ENCODE measurements at regions not wholly inside any gene's neighbourhood (a gene's known extent, or its start where the extent isn't known, plus 50 kb on each side); places are given as distances from the start of the nearest gene placed in this dataset.
"Not testable (repeated sequence)": the region's sequence is repeated elsewhere in the genome, so short reads cannot be mapped to it uniquely, and the experiment has no call there.

DNA sequence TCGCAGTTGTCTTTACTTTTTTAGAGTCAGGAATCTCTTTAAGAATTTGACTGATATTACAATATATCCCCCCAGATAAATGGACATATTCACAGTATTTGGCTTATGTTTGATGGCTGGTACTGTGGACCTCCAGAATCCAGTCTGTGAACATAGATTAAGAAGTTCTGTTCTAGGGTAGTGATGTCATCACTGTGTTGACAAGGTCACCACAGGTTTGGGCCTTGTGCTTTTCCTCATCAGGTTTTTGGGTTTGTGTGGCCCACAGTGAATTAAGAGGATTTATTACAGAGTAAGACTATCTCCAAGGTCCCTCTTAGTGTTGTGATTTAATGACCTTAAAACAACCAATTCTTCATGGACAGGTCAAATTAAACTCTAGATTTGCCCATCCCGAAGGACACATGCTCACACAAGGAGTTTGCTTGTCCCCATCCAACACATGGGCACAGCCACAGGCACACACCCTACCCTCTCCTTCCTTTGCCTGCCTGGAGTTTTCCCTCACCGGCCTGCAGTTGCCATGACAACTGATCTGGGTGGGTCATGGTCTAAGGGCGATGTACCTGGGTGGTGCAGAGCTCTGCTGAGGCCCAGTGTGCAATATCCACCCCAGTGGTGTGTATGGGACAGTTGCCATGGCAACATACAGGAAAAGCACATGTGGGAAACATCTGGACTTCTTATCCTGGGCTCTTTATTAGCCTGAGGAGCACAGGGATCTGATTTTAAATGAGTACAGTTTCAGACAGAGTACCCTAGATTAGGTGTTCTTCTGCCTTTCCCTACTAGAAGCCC lies 98.6 kb downstream of the NAV1 start:
- no peak for DNase-seq (ENCODE audit: low read depth in 1 of 2, low spot score in 1 of 2)

DNA sequence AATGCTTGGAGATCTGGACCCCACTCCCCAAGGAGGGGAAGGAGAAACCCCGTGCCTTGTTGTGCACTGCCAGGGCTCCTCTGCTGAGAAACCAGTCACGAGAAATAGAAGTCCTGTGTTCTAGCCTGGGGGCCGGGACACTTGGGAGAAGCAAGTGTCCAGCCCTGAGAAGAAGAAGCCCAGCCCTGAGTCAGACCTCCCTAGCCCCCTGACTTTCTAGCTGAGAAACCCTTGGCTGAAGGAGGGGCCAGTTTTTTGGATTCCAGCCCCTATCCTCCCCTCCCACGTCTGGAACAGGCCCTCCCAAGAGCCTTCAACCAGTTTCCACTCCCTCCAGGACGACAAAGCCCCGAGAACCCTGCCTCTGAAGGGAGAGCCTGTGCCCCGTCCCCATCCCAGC lies 100.5 kb downstream of the NAV1 start:
- DNase-seq (ENCODE audit: low read depth in 1 of 2, low spot score in 1 of 2) = no peak

DNA sequence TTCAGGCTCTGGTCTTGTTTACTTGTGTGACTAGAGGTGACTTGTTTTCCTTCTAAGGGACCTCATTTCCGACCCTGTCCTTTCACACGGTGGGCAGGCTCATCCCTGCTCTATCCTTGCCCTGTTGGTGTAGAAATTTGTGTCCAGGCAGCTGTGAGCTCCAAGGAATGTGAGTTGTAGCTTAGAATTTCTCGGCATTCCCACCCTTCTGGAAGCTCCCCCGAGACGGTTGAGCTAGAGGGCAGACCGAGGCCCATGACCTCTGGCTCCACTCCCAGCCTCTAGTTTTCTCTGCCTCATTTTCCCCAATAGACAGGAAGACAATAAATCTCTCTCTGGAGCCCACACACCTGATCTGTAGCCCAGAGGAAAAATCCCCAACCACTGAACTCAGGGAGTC lies 100.9 kb downstream of the NAV1 start:
- no peak for DNase-seq (ENCODE audit: low read depth in 1 of 2, low spot score in 1 of 2)

DNA sequence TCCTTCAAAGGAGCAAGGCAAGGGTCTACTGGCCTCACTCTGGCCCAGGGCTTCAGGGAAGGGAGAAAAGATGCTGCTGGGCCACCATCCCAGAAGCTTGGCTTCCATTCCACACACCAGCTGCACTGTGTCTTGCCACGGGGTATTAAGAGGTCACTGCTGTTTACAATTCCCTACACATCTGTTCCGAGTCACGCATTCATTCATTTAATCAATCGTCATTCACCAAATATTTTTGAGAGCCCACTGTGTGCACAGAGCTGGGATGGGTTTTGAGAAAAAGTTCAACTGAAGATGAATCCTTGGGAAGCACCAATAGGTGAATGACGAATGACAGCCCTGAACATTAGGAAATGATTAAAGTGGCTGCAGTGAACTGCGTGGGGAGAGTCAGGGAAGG lies 101.7 kb downstream of the NAV1 start:
- DNase-seq (ENCODE audit: low read depth in 1 of 2, low spot score in 1 of 2) = no peak

DNA sequence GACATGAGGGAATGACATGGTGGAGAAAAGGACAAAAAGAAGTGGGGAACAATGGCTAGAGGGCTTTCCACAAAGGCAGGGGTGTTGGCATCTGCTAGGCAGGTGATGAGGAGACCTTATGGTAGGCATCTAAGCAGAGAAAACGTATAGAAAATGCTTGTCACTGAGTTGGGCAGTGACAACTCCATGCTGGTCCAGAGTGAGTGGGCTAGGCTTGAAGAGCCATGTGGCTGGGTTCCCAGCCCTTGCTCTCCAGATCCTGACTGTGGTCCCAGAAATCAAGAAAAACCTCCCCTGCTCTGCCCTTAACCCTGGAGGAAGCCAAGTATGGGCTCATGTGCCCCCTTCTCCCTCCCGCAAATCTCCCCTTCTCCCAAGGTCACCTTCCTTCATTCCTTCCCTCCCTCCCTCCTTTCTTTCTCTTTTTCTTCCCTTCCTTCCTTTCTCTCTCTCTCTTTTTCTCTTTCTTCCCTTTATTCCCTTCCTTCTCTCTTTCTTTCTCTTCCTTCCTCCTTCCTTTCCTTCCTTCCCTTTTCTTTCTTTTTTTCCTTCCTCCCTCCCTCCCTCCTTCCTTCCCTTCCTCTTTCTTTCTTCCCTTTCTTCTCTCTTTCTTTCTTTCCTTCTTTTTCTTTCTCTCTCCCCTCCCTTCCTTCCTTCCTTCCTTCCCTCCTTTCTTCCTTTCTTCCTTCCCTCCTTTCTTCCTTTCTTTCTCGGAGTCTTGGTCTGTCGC lies 102.8 kb downstream of the NAV1 start:
- DNase-seq (ENCODE audit: low read depth in 1 of 2, low spot score in 1 of 2) = no peak

DNA sequence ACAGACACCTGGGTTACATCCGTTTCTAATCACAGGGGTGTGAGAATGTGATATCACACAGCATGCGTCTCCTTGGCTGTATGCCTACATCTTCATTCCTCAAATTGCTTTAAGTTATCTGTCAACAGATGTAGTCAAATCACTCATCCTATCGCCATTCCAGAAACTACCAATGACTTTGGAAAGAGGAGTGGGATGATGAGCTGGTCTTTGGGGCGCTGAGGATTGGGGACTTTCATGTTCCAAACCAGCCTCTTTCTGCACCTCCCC lies 104.8 kb downstream of the NAV1 start:
- DNase-seq (ENCODE audit: low read depth in 1 of 2, low spot score in 1 of 2) = no peak

DNA sequence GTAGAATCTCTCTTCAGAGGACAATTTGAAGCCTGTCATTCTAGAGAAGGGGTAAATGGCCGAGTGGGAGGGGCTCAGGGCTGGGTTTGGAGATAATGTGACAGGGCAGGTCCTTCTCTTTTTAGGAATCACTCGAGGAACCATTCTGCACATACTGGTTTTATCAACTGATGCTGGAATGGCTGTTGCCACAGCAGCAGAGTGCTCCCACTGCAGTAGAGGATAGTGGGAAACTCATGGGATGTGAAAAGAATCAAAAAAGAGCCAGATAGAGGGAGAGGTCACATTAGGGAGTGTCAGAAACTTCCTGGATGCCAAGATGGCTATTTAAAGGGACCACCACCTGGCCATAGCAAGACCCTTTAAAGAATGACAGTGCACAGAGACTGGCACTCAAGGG lies 105.3 kb downstream of the NAV1 start:
- no peak for DNase-seq (ENCODE audit: low read depth in 1 of 2, low spot score in 1 of 2)

DNA sequence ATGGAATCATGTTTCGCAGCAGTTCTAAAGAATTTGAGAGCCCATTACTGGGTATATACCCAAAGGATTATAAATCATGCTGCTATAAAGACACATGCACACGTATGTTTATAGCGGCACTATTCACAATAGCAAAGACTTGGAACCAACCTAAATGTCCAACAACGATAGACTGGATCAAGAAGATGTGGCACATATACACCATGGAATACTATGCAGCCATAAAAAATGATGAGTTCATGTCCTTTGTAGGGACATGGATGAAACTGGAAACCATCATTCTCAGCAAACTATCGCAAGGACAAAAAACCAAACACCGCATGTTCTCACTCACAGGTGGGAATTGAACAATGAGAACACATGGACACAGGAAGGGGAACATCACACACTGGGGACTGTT lies 106.1 kb downstream of the NAV1 start:
- not testable (repeated sequence) for DNase-seq (ENCODE audit: low read depth in 1 of 2, low spot score in 1 of 2)

DNA sequence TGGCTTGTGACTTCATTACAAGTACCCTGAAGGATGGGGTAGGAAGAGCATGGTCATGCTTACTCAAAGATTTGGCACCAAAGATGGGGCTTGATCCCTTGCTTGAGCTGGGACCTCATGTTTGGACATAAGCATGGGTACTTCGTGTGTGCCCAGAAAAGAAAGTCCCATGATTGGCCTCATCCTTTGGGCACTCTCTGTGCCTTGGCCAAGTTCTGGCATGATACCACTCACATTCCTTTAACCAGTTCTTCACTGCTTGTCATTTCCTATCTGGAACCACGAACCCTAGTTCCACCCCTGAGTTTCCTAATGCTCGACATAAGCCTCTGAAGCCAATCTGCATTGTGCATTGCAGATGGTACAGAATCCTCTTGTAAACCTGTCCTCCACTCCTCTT lies 107.0 kb downstream of the NAV1 start:
- no peak for DNase-seq (ENCODE audit: low read depth in 1 of 2, low spot score in 1 of 2)

DNA sequence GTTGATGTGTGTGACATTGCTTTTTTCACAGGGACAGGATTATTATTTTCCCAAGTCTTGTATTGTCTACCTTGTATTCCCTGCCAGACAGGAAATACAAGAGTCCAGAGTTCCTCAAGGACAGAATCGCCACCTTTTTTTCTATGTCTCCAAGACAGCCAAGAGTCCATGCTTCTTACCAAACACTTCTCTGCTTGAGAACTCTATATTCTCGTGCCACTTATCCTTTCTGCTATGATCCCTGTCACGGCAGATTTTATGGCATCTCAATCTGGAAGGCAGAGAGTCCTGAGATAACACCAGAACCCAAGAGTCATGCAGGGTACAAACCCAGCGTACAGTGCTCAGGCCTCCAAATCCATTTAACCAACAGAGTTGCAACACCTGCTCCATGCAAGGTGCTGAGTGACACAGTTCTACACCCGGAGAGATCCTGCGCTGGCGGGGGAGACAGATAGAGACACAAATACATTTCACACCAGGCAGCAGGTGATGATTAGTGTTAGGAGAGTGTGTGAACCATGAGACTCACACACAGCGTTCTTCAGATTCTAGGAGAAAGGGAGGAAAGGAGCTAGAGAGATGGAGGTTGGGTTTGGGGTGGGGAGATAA lies 107.6 kb downstream of the NAV1 start:
- no peak for DNase-seq (ENCODE audit: low read depth in 1 of 2, low spot score in 1 of 2)

DNA sequence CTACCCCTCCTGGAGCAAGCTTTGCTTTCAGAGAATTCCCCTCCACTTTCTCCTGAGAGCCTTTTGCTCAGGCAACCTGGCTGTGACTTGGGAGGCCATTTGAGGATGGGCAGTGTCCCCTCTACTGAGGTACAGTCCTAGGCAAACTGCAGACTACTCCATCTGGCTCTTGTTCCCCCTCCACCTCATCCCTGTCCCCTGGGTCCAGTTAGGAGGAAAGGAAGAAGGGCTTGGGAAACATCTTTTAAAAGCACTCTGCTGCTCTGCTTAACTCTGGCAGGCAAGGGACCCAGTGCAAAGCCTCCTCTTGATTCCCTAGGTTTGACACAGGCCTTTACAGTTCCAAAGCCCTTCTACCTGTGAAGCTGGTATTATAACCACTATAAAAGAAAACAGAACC lies 108.2 kb downstream of the NAV1 start:
- DNase-seq (ENCODE audit: low read depth in 1 of 2, low spot score in 1 of 2) = no peak

DNA sequence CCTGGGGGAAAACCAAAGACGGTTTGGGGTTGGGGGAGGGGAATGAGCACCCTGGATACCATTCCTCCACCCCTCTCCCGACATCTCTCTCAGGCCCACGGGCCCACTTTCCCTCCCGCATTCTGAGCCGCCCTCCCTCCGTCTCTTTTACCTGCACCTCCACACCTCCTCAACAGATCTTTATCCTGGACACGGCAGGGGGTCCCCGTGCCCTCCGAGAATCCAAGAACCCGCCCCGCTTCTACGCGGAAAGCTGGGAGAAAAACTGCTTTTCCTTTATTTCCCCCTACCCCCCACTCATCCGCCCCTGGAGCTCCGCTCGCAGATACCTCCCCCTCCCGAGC lies 108.8 kb downstream of the NAV1 start:
- no peak for DNase-seq (ENCODE audit: low read depth in 1 of 2, low spot score in 1 of 2)

DNA sequence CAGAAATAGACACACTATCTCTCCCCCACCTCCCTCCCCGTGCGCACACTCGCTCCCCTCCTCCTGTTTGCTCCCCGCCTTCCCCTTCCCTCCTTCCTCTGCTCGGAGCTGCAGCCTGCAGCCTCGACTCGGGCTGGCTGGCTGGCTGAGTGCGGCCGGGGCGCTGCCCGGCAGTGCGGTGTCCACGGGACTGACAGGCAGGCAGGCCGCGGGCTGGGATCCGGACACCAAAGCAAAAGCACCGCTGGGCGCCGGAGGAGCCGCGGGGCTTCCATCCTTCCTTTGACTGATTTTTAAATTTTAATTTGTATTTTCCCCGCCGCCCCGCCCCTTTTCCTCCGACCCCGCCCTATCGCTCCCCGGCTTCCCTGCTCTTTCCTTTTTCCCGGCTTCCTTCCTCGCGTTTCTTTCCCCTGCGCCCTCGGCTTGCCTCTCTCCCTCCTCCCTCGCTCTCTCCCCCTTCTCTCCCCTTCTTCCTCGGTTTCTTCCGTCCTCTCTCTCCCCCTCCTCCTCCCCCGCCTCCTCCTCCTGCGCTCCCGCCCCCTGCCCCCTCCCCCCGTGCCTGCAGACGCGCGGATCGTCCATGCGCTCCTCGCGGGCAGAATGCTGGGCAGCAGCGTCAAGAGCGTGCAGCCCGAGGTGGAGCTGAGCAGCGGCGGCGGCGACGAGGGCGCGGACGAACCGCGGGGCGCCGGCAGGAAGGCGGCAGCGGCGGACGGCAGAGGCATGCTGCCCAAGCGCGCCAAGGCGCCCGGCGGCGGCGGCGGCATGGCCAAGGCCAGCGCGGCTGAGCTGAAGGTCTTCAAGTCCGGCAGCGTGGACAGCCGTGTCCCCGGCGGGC lies 109.4 kb downstream of the NAV1 start:
- no peak for DNase-seq (ENCODE audit: low read depth in 1 of 2, low spot score in 1 of 2)

DNA sequence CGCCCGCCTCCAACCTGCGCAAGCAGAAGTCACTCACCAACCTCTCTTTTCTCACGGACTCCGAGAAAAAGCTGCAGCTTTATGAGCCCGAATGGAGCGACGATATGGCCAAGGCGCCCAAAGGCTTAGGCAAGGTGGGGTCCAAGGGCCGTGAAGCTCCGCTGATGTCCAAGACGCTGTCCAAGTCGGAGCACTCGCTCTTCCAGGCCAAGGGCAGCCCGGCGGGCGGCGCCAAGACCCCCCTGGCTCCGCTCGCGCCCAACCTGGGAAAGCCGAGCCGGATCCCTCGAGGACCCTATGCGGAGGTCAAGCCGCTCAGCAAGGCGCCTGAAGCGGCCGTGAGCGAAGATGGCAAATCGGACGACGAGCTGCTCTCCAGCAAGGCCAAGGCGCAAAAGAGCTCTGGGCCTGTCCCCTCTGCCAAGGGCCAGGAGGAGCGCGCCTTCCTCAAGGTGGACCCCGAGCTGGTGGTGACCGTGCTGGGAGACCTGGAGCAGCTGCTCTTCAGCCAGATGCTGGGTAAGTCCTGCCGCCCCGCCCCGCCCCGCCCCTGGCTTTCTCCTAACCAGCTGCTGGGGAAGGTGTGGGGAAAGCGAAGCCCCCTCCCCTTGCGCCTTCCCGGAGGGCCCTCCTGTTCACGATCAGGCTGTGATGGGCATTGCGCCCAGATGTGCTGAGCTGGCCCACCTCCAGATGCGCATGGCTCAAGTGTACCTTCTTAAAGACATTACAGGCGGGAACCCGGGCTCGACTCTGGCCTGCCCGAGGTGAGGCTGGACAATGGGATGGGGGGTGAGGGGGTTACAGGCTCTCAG lies 110.2 kb downstream of the NAV1 start:
- no peak for DNase-seq (ENCODE audit: low read depth in 1 of 2, low spot score in 1 of 2)

DNA sequence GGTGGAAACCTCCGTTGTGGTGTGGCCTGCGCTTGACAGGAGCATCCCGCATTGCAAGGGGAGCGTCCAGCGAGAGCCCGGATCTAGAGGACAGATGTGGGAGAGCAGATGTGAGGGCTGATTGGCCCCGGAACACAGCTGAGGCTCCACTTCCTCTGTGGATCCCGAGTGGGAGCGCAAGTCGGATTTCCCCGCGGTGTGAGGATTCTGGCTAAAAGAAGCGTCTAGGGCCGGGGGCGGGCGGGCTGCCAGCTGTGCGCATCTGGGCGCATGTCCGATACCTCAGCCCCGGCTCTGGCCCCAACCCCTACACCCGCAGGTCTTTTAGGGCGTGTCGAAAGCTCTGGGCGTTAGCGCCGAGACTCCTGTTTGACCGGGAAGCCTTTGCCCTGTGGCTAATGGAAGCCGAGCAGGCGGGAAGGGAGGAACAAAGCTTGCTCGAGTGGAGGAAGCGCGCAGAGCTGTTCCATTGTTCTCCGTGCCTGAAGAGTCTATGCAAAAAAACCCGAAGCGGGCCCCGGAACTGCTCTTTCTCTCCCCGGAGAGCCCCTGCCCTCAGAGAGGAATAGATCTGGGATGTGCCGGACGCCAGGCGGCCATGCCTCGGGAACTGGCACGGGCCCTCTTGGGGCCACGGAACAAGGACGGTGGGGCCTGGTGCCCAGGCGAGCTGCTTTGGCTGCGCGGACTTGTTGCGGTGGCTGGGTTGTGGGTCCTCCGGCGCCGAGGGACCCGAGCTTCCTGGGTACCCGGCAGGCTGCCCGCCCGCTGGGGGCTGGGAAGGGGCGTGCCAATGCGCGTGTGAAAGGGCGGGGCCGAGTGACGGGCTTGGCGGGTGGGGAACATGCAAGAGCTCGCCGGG lies 111.1 kb downstream of the NAV1 start:
- no peak for DNase-seq (ENCODE audit: low read depth in 1 of 2, low spot score in 1 of 2)

DNA sequence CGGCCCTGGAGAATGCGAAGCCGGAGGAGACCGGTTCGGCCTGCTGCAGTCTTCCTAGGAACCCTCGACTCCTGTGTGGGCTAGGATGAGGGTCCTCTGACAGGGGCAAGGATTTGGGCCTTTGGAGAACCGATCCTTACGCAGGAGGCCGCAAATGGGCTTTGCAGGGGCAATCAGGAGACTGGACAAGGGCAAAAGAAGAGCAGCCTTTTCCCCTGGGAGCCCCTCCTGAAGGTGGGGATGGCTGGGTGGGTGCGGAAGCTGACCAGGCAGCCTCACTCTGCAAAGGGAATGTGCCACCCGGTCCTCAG lies 111.7 kb downstream of the NAV1 start:
- DNase-seq (ENCODE audit: low read depth in 1 of 2, low spot score in 1 of 2) = no peak

DNA sequence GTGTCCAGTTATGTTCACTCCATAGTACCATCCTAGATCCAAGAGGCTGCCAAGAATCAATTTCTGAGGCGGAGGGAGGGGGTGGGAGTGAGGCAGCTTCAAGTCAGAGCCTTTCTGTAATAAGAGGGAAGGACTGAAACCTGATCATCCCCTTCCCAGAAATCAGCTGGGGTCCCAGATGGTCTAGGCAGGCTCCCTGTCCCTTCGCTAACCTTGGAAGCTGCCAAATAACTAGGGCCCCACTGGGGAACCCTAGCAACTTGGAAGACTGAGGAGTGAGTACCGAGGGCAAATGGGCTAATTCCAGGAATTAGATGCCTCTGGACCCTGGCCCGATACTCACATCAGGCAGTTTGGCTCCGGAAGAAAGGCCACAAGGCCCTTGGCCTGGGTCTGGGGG lies 113.3 kb downstream of the NAV1 start:
- DNase-seq (ENCODE audit: low read depth in 1 of 2, low spot score in 1 of 2) = no peak

DNA sequence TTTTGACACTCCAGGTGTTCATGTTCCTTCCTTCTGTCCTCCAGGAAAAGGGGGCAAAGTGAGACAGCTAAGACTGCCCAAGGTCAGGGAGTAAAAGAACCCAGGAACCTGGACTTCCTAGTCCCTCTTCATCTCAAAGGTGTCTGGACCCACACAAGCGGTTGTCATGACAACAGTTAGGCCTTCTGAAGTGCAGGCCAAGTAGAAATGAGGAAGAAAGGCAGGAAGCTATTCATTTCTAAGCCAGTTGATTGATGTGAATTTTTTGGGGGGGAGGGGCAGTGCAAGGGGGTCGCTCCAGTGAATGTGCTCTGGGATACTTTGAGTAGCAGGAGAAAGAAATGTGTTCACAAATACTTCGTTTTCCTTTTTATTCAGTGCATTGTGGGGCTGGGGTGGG lies 114.3 kb downstream of the NAV1 start:
- no peak for DNase-seq (ENCODE audit: low read depth in 1 of 2, low spot score in 1 of 2)

DNA sequence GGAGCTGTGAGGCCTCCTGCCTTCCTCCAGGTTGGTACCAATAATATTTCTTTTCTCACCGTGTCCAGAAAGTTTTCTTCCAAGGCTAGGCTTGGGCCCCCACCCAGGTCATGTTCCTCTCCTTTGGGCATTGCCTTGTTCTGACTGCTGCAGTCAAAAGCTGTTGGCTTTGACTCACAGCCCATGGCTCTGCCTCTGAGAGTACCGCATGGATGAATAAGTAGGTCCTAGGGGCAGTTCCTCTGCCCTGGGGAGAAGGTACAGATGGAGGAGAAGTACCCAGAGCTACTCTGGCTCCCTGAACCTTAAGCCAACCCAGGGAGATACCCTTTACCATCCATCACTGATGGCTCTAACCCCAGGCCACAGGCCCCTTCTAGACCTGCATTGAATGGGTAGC lies 115.0 kb downstream of the NAV1 start:
- no peak for DNase-seq (ENCODE audit: low read depth in 1 of 2, low spot score in 1 of 2)

DNA sequence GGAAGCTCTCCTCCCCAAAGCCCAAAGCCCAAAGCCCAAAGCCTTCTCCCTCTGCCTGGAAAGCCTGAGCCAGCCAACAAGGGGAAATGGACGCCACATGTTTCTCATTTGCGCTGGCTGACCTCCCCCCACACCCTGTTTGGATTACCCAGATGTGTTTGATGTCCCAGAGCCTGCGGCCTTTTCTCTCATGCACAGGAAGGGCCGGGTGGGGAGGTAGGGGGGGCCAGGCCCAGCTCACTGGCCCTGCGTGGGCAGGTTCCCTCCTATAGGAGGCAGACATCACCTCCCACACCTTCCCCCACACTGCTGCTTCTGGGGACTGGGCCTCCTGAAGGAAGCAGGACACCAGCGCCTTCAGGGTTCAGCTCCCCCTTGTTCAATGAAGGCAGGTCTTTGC lies 116.3 kb downstream of the NAV1 start:
- no peak for DNase-seq (ENCODE audit: low read depth in 1 of 2, low spot score in 1 of 2)

All from activated T-helper 1 cell treated with anti-CD3 and anti-CD28 coated beads, Interleukin-2, amount 50 U/mL, for 16 hours (primary cell).